ENCODE measurements at regions not wholly inside any gene's neighbourhood (a gene's known extent, or its start where the extent isn't known, plus 50 kb on each side); places are given as distances from the start of the nearest gene placed in this dataset.

GRCh38 chr6:139627091-139627490, 252.6 kb upstream of the CITED2 start:
- H4K20me1 ChIP-seq (ENCODE audit: insufficient read depth) = no peaks in the 10 kb centered on the region
- in situ Hi-C loops (cut with MboI) = no loop called here
- WGBS, 2 experiments (ENCODE audit: low coverage in 1 of 2, low lambda C conversion rate in 2 of 2, missing lambda C conversion rate in 2 of 2) = 20 to 25% methylated on average over 1 of the region's 1 CpG

DNA sequence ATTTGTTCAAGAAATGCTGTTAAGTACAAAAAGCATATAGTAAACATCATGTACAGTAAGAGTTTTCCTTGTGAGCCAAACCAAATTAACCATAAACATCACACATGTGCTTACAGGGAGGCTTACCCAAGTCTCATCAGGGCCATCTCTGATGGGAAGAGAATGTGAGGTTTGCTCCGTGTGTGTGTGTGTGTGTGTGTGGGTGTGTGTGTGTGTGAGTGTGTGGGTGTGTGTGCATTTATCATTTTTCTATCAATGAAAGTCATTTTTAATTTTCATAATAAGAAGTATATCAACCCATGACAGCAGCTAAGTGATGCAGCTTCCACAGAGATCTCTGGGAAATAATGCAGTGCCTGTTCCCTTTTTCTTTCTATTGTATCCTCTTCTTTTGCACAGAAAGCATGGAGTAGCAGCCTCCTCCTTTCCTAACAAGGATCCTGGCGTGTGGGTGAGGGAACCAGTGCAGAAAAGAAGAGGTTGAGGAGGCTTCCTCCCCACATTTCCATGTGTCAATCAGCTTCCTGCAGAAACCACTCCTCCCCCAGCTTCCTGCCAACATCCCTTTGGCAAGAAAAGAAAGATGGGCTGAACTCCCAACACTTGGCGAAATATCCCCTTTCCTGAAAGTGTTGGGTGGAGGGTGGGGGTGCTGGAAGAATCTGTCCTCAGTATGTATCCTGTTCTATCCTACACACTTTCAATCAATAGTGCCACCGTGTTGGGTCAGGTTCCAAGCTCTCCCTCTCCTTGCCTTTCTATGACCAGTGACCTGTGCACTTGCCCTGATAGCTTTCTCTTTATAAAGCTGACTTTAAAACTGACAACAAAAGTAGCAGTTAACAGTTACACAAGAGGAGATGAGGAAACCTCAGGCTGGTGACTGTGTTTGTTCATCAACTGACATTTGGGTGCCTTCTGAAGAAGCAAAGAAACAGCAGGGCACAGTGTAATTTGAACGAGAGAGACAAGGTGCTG, 251.8 kb upstream of the CITED2 start:
- Histone ChIP-seq H3K9me2 (ENCODE audit: insufficient read depth) (no peaks in the 10 kb centered on the region), H2AFZ (peak overlapping the region; percentile 57), H3K4me1 (ENCODE audit: insufficient read depth) (peaks cover 11% of the 10 kb centered on the region; the same call in 1 of the 2 replicates), H3K27ac (no peak overlapping the region), H3K36me3 (ENCODE audit: low read depth) (no peaks in the 10 kb centered on the region), H3K4me2 (ENCODE audit: unreplicated experiment) (peak overlapping the region; percentile 32), H3F3A (ENCODE audit: insufficient read depth) (no peaks in the 10 kb centered on the region), H3K9me3 (ENCODE audit: low read depth) (no peaks in the 10 kb centered on the region), H3K79me2 (ENCODE audit: insufficient read depth) (no peaks in the 10 kb centered on the region), H3K27me3 (replicated peaks; ENCODE audit: insufficient read depth) (no peaks in the 10 kb centered on the region), H3K4me3 (no peak overlapping the region), H3K9ac (no peak overlapping the region), H4K20me1 (ENCODE audit: insufficient read depth) (no peaks in the 10 kb centered on the region)
- TF ChIP-seq EZH2 (IDR thresholded peaks at IDR 0.05; ENCODE audit: insufficient read depth, poor library complexity, severe bottlenecking) (no peak), EZH2phosphoT487 (IDR thresholded peaks at IDR 0.05; ENCODE audit: insufficient read depth, low read depth) (no peak)
- WGBS, 2 experiments (ENCODE audit: low coverage in 1 of 2, low lambda C conversion rate in 2 of 2, missing lambda C conversion rate in 2 of 2) = 34 to 46% methylated on average over 5 of the region's 5 CpGs
- peak; percentile 43 for DNase-seq
- in situ Hi-C loops (cut with MboI) = no loop called here

More at GRCh38 chr6:139627091-139627490, 252.6 kb upstream of the CITED2 start:
- Histone ChIP-seq H3K79me2 (ENCODE audit: insufficient read depth) (no peaks in the 10 kb centered on the region), H3K9me3 (ENCODE audit: low read depth) (no peaks in the 10 kb centered on the region), H2AFZ (peak overlapping the region; percentile 57), H3K27ac (no peak overlapping the region), H3K4me2 (ENCODE audit: unreplicated experiment) (no peak overlapping the region), H3K36me3 (ENCODE audit: low read depth) (no peaks in the 10 kb centered on the region), H3F3A (ENCODE audit: insufficient read depth) (no peaks in the 10 kb centered on the region), H3K9ac (no peak overlapping the region), H3K4me1 (ENCODE audit: insufficient read depth) (peaks cover 11% of the 10 kb centered on the region; the same call in 1 of the 2 replicates), H3K27me3 (replicated peaks; ENCODE audit: insufficient read depth) (no peaks in the 10 kb centered on the region), H3K4me3 (no peak overlapping the region), H3K9me2 (ENCODE audit: insufficient read depth) (no peaks in the 10 kb centered on the region)
- no peak for DNase-seq
- no peak for TF ChIP-seq EZH2phosphoT487 (IDR thresholded peaks at IDR 0.05; ENCODE audit: insufficient read depth, low read depth)
- no peak for TF ChIP-seq EZH2 (IDR thresholded peaks at IDR 0.05; ENCODE audit: insufficient read depth, poor library complexity, severe bottlenecking)

GRCh38 chr6:139625081-139625939, 250.9 kb upstream of the CITED2 start:
- no peak for TF ChIP-seq EZH2phosphoT487 (IDR thresholded peaks at IDR 0.05; ENCODE audit: insufficient read depth, low read depth)
- no peak for TF ChIP-seq EZH2 (IDR thresholded peaks at IDR 0.05; ENCODE audit: insufficient read depth, poor library complexity, severe bottlenecking)
- Histone ChIP-seq H4K20me1 (ENCODE audit: insufficient read depth) (no peaks in the 10 kb centered on the region), H3K79me2 (ENCODE audit: insufficient read depth) (no peaks in the 10 kb centered on the region), H3K9me3 (ENCODE audit: low read depth) (no peaks in the 10 kb centered on the region), H3K9me2 (ENCODE audit: insufficient read depth) (no peaks in the 10 kb centered on the region), H3F3A (ENCODE audit: insufficient read depth) (no peaks in the 10 kb centered on the region), H3K27ac (no peak overlapping the region), H3K4me3 (no peak overlapping the region), H3K4me2 (ENCODE audit: unreplicated experiment) (no peak overlapping the region), H3K27me3 (replicated peaks; ENCODE audit: insufficient read depth) (no peaks in the 10 kb centered on the region), H3K4me1 (ENCODE audit: insufficient read depth) (peaks cover 11% of the 10 kb centered on the region; the same call in 1 of the 2 replicates), H3K36me3 (ENCODE audit: low read depth) (no peaks in the 10 kb centered on the region), H2AFZ (peak overlapping the region; percentile 24; the same call in 1 of the 2 replicates), H3K9ac (no peak overlapping the region)
- 92 to 99% methylated on average over 6 of the region's 6 CpGs for WGBS, 2 experiments (ENCODE audit: low coverage in 1 of 2, low lambda C conversion rate in 2 of 2, missing lambda C conversion rate in 2 of 2)
- DNase-seq = no peak
- in situ Hi-C loops (cut with MboI) = no loop called here

- H3K79me2 ChIP-seq (ENCODE audit: insufficient read depth) = no peaks in the 10 kb centered on the region
- no peak for DNase-seq
- H3F3A ChIP-seq (ENCODE audit: insufficient read depth) = no peaks in the 10 kb centered on the region
- no peaks in the 10 kb centered on the region for H3K9me2 ChIP-seq (ENCODE audit: insufficient read depth)
- no peak overlapping the region for H2AFZ ChIP-seq
- no peak overlapping the region for H3K4me2 ChIP-seq (ENCODE audit: unreplicated experiment)
- H3K4me1 ChIP-seq (ENCODE audit: insufficient read depth) = peaks cover 11% of the 10 kb centered on the region; the same call in 1 of the 2 replicates
- no peaks in the 10 kb centered on the region for H3K9me3 ChIP-seq (ENCODE audit: low read depth)
- TF ChIP-seq EZH2phosphoT487 (IDR thresholded peaks at IDR 0.05; ENCODE audit: insufficient read depth, low read depth) (no peak), EZH2 (IDR thresholded peaks at IDR 0.05; ENCODE audit: insufficient read depth, poor library complexity, severe bottlenecking) (no peak)
- H3K27me3 ChIP-seq (replicated peaks; ENCODE audit: insufficient read depth) = no peaks in the 10 kb centered on the region
- H3K27ac ChIP-seq = no peak overlapping the region
- H4K20me1 ChIP-seq (ENCODE audit: insufficient read depth) = no peaks in the 10 kb centered on the region
- in situ Hi-C loops (cut with MboI) = no loop called here
- H3K9ac ChIP-seq = no peak overlapping the region
- no peak overlapping the region for H3K4me3 ChIP-seq
- WGBS, 2 experiments (ENCODE audit: low coverage in 1 of 2, low lambda C conversion rate in 2 of 2, missing lambda C conversion rate in 2 of 2) = 62 to 72% methylated on average over 4 of the region's 4 CpGs
- no peaks in the 10 kb centered on the region for H3K36me3 ChIP-seq (ENCODE audit: low read depth)
Observed at GRCh38 chr6:139623372-139623771, 248.9 kb upstream of the CITED2 start.

Measured in GM23248 (cell line).